PC-9 (cell line): ENCODE measurements at regions not wholly inside any gene's neighbourhood (a gene's known extent, or its start where the extent isn't known, plus 50 kb on each side); places are given as distances from the start of the nearest gene placed in this dataset.

ENCODE experiments used
- BruUV-seq: library from RNA; stranded (reverse); fragments of 400-500 nt; replicated peaks from 2 replicates; lab custom pipeline; 2021; lab: Mats Ljungman, UMichigan
- CTCF ChIA-PET: fragments of 300-600 bp; sonication (Branson Sonifier 250); formaldehyde crosslinking; loops from one replicate; lab custom pipeline; 2022; ENCODE audit warnings: antibody characterized with exemption; lab: Charles Lee
- POLR2A ChIA-PET: fragments of 300-600 bp; sonication (Branson Sonifier 250); formaldehyde crosslinking; loops from one replicate; lab custom pipeline; 2022; ENCODE audit warnings: antibody characterized with exemption; ENCODE audit not compliant: unreplicated experiment; lab: Charles Lee
- DNase-seq, 2 experiments: peaks; one replicate each; pipeline versions ENCODE4 v3.0.0 to v3.0.0-alpha.2; 2015 to 2022; ENCODE audit warnings: mixed read lengths in 1 of 2
- H2AFZ ChIP-seq: fragments of 200-600 bp; sonication (generic); 2 replicates; pipeline ENCODE4 v1.8.1; 2017; ENCODE audit warnings: antibody characterized with exemption
- H3F3A ChIP-seq: fragments of 200-600 bp; sonication (generic); 2 replicates; pipeline ENCODE4 v1.8.1; 2017; ENCODE audit warnings: antibody characterized with exemption, mild to moderate bottlenecking, low read depth; ENCODE audit not compliant: insufficient read depth
- H3K27ac ChIP-seq: fragments of 200-600 bp; sonication (generic); 2 replicates; pipeline ENCODE4 v1.6.1; 2016; ENCODE audit warnings: mixed run types
- H3K27me3 ChIP-seq: fragments of 200-600 bp; sonication (generic); 2 replicates; pipeline ENCODE4 v1.6.1; 2016; ENCODE audit warnings: low read depth, mixed run types; ENCODE audit not compliant: insufficient read depth
- H3K36me3 ChIP-seq: fragments of 200-600 bp; sonication (generic); 2 replicates; pipeline ENCODE4 v1.6.1; 2016; ENCODE audit warnings: low read depth, mixed run types
- H3K4me1 ChIP-seq: fragments of 200-600 bp; sonication (generic); replicated peaks from 2 replicates; pipeline ENCODE4 v1.6.1; 2016; ENCODE audit warnings: mixed run types; ENCODE audit not compliant: insufficient read depth
- H3K4me2 ChIP-seq: fragments of 200-600 bp; sonication (generic); 2 replicates; pipeline ENCODE4 v1.6.1; 2017; ENCODE audit warnings: mixed run types
- H3K4me3 ChIP-seq: fragments of 200-600 bp; sonication (generic); 2 replicates; pipeline ENCODE4 v1.6.1; 2016; ENCODE audit warnings: mixed run types
- H3K79me2 ChIP-seq: fragments of 200-600 bp; sonication (generic); 2 replicates; pipeline ENCODE4 v1.6.1; 2017; ENCODE audit warnings: low read depth, mixed run types
- H3K9me2 ChIP-seq: fragments of 200-600 bp; sonication (generic); 2 replicates; pipeline ENCODE4 v1.8.1; 2017; ENCODE audit warnings: mild to moderate bottlenecking; ENCODE audit not compliant: insufficient read depth
- H3K9me3 ChIP-seq: fragments of 200-600 bp; sonication (generic); 2 replicates; pipeline ENCODE4 v1.8.1; 2016; ENCODE audit warnings: low read depth; ENCODE audit not compliant: insufficient read depth
- H4K20me1 ChIP-seq: fragments of 200-600 bp; sonication (generic); 2 replicates; pipeline ENCODE4 v1.8.1; 2017; ENCODE audit not compliant: insufficient read depth
- CTCF ChIP-seq: fragments of 200-600 bp; sonication (generic); conservative IDR thresholded peaks from 2 replicates; pipeline ENCODE4 v1.6.1; 2017; ENCODE audit warnings: mixed run types, antibody characterized with exemption, mild to moderate bottlenecking, moderate library complexity
- EZH2 ChIP-seq: fragments of 200-600 bp; sonication (generic); IDR thresholded peaks from 2 replicates; pipeline ENCODE4 v1.8.0; 2017; ENCODE audit warnings: antibody characterized with exemption, low read depth
- intact Hi-C: fragments of 100-400 bp; cut with micrococcal nuclease; formaldehyde crosslinking; loops from one replicate; pipeline ENCODE4 v1.10.0; 2022; ENCODE audit not compliant: unreplicated experiment

GRCh38 chr5:160961038-160961437, 109.0 kb upstream of the ATP10B start:
- Histone ChIP-seq H3F3A (no peaks in the 10 kb centered on the region), H3K4me1 (no peaks in the 10 kb centered on the region), H3K36me3 (no peaks in the 10 kb centered on the region), H3K79me2 (no peaks in the 10 kb centered on the region), H3K4me3 (no peak overlapping the region), H2AFZ (no peak overlapping the region), H3K9me2 (no peaks in the 10 kb centered on the region), H3K4me2 (no peak overlapping the region), H3K27ac (no peak overlapping the region), H3K9me3 (no peaks in the 10 kb centered on the region), H4K20me1 (no peaks in the 10 kb centered on the region), H3K27me3 (no peaks in the 10 kb centered on the region)
- no TSS peak for BruUV-seq
- CTCF ChIA-PET, result no interaction called here
- no peak for DNase-seq
- POLR2A ChIA-PET, result no interaction called here
- TF ChIP-seq EZH2 (no peak), CTCF (no peak)
- intact Hi-C loops, result no loop called here

GRCh38 chr5:160960592-160960991, 108.6 kb upstream of the ATP10B start:
- Histone ChIP-seq H3K27me3 (no peaks in the 10 kb centered on the region), H3K4me2 (no peak overlapping the region), H3K4me1 (no peaks in the 10 kb centered on the region), H3K9me2 (no peaks in the 10 kb centered on the region), H4K20me1 (no peaks in the 10 kb centered on the region), H2AFZ (no peak overlapping the region), H3F3A (no peaks in the 10 kb centered on the region), H3K4me3 (no peak overlapping the region), H3K79me2 (no peaks in the 10 kb centered on the region), H3K36me3 (no peaks in the 10 kb centered on the region), H3K27ac (no peak overlapping the region), H3K9me3 (no peaks in the 10 kb centered on the region)
- BruUV-seq, result no TSS peak
- TF ChIP-seq CTCF, result no peak
- TF ChIP-seq EZH2, result no peak
- intact Hi-C loops, result no loop called here
- ChIA-PET POLR2A (no interaction called here), CTCF (no interaction called here)
- DNase-seq, result no peak

- CTCF ChIA-PET, result no interaction called here
These were observed 107.8 kb upstream of the ATP10B start for GRCh38 chr5:160959804-160960203.

More at GRCh38 chr5:160959804-160960203, 107.8 kb upstream of the ATP10B start:
- no TSS peak for BruUV-seq
- H3K4me3 ChIP-seq, result no peak overlapping the region
- H2AFZ ChIP-seq, result no peak overlapping the region
- H3K4me1 ChIP-seq, result no peaks in the 10 kb centered on the region
- POLR2A ChIA-PET, result no interaction called here
- no peaks in the 10 kb centered on the region for H3K9me3 ChIP-seq
- H3F3A ChIP-seq, result no peaks in the 10 kb centered on the region
- no peak overlapping the region for H3K4me2 ChIP-seq
- no peaks in the 10 kb centered on the region for H3K27me3 ChIP-seq
- H3K27ac ChIP-seq, result no peak overlapping the region
- H4K20me1 ChIP-seq, result no peaks in the 10 kb centered on the region
- H3K9me2 ChIP-seq, result no peaks in the 10 kb centered on the region
- no peaks in the 10 kb centered on the region for H3K79me2 ChIP-seq
- H3K36me3 ChIP-seq, result no peaks in the 10 kb centered on the region
- intact Hi-C loops, result no loop called here
- DNase-seq, result peak in 1 of 2 experiments; percentile 37
- TF ChIP-seq CTCF, result no peak
- TF ChIP-seq EZH2, result no peak
